Ascending aorta (tissue), 2 donors: ENCODE measurements at regions not wholly inside any gene's neighbourhood (a gene's known extent, or its start where the extent isn't known, plus 50 kb on each side); places are given as distances from the start of the nearest gene placed in this dataset.

Experiments
- DNase-seq, 2 donors: peaks; one replicate each; pipeline ENCODE4 v3.0.0-alpha.2; 2019; ENCODE audit warnings: low spot score in 2 of 2
- H3K27ac ChIP-seq, 2 donors: fragments of 200-600 bp; sonication (generic); one replicate each; pipeline ENCODE4 v1.5.1; 2016 to 2017; ENCODE audit warnings: mild to moderate bottlenecking in 1 of 2
- H3K27me3 ChIP-seq: fragments of 200-600 bp; sonication (generic); one replicate; pipeline ENCODE4 v1.5.1; 2017
- H3K36me3 ChIP-seq, 2 donors: fragments of 200-600 bp; sonication (generic); one replicate each; pipeline ENCODE4 v1.5.1; 2016
- H3K4me1 ChIP-seq, 2 donors: fragments of 200-600 bp; sonication (generic); one replicate each; pipeline ENCODE4 v1.5.1; 2016 to 2017; ENCODE audit warnings: mild to moderate bottlenecking in 1 of 2
- H3K4me3 ChIP-seq, 2 donors: fragments of 200-600 bp; sonication (generic); one replicate each; pipeline ENCODE4 v1.5.1; 2016 to 2017; ENCODE audit warnings: mild to moderate bottlenecking in 1 of 2
- H3K9me3 ChIP-seq, 2 donors: fragments of 200-600 bp; sonication (generic); one replicate each; pipeline ENCODE4 v1.5.1; 2016
- intact Hi-C: fragments of 100-400 bp; cut with DNase I; formaldehyde crosslinking; loops from one replicate; pipeline ENCODE4 v1.15.1; 2023
- TF ChIP-seq, protein P1 (sequence below), 3 experiments: fragments of 200-600 bp in 2 of 3; fragments of 450-650 bp in 1 of 3; sonication (generic) in 2 of 3; IDR thresholded peaks; one replicate each; pipeline ENCODE4 v1.5.1; 2016 to 2019; ENCODE audit warnings: antibody characterized with exemption in 3 of 3, mild to moderate bottlenecking in 1 of 3, moderate library complexity in 1 of 3

DNA sequence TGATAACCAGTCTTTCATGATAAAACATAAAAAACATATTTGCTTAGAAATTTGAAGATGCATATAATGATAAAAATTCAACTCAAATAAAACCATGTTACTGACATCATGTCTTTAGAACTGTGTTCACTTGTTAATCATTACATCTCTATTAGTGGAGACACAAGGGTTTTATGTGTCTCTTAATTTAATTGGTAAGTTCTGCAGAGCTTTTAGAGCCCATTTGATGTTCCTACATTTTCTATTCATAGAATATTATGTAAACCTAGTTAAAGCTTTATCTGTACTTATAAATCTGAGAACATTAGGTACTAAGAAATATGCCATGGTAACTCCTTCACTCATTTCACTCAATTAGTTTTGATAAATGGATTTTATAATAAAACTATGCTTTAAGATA lies 285.4 kb downstream of the SLCO4C1 start:
- TF ChIP-seq, protein P1, sequence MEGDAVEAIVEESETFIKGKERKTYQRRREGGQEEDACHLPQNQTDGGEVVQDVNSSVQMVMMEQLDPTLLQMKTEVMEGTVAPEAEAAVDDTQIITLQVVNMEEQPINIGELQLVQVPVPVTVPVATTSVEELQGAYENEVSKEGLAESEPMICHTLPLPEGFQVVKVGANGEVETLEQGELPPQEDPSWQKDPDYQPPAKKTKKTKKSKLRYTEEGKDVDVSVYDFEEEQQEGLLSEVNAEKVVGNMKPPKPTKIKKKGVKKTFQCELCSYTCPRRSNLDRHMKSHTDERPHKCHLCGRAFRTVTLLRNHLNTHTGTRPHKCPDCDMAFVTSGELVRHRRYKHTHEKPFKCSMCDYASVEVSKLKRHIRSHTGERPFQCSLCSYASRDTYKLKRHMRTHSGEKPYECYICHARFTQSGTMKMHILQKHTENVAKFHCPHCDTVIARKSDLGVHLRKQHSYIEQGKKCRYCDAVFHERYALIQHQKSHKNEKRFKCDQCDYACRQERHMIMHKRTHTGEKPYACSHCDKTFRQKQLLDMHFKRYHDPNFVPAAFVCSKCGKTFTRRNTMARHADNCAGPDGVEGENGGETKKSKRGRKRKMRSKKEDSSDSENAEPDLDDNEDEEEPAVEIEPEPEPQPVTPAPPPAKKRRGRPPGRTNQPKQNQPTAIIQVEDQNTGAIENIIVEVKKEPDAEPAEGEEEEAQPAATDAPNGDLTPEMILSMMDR (IDR thresholded peaks at IDR 0.05): no peak
- H3K4me3 ChIP-seq: no peak overlapping the region
- DNase-seq: no peak
- H3K4me1 ChIP-seq: no peaks in the 10 kb centered on the region
- H3K36me3 ChIP-seq: no peaks in the 10 kb centered on the region
- no peaks in the 10 kb centered on the region for H3K9me3 ChIP-seq
- no peak overlapping the region for H3K27ac ChIP-seq
- intact Hi-C loops: no loop called here
- no peaks in the 10 kb centered on the region for H3K27me3 ChIP-seq

DNA sequence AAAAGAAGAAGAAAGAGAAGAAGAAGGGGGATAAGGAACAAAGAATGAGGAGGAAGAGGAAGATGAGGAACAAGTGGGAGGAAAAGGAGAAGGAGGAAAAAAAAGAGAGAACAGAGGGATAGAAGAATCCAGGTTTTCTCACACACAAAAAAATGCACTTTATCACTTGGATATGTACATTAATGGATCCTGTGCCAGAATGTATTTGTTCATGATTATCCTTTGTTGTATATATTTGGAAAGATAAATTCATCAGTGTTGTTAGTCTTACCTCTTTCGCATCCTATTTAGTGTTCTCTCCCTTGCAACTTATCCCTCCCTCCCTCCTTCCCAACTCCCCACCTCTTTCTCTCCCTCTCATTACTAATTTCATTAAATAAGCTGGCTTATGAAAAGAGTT lies 298.8 kb downstream of the SLCO4C1 start:
- H3K4me3 ChIP-seq: no peak overlapping the region
- H3K27me3 ChIP-seq: no peaks in the 10 kb centered on the region
- H3K27ac ChIP-seq: no peak overlapping the region
- H3K36me3 ChIP-seq: no peaks in the 10 kb centered on the region
- intact Hi-C loops: no loop called here
- no peaks in the 10 kb centered on the region for H3K4me1 ChIP-seq
- TF ChIP-seq, protein P1 (IDR thresholded peaks at IDR 0.05): no peak
- H3K9me3 ChIP-seq: no peaks in the 10 kb centered on the region
- DNase-seq: no peak

DNA sequence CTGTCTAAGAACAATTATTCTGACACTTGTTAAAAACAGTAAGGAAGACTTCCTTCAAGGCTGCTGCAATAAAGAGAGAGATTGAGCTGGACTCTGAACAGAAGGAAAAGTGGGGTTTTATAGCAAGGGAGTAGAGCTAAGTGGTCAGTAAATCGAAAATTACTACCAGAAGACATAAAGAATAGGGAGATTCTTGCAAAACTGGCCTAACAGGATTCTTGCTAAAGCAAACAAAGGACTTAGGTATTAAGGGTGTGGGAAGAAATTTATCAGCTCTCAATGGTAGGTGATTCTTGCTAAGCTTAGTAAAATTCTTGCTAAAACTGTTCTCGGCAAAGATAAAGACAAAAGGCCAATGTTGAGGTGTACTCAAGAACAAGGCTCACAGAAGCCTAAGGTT lies 300.5 kb downstream of the SLCO4C1 start:
- DNase-seq: no peak
- Histone ChIP-seq H3K4me3 (no peak overlapping the region), H3K27me3 (no peaks in the 10 kb centered on the region), H3K4me1 (no peaks in the 10 kb centered on the region), H3K9me3 (no peaks in the 10 kb centered on the region), H3K36me3 (no peaks in the 10 kb centered on the region), H3K27ac (no peak overlapping the region)
- intact Hi-C loops: no loop called here
- TF ChIP-seq, protein P1 (IDR thresholded peaks at IDR 0.05): no peak

DNA sequence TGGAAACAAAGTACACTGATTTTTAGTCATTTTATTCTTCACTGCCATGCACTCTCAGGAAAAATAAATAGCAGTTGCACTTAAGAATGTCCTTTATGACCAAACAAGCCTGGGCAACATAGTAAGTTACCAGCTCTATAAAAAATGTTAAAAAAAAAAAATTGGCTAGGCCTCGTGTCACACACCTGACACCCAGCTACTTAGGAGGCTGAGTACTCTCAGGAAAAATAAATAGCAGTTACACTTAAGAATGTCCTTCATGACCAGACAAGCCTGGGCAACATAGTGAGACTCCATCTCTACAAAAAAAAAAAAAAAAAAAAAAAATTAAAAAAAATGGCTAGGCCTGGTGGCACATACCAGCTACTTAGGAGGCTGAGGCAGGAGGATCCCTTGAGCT lies 304.6 kb downstream of the SLCO4C1 start:
- no peak overlapping the region for H3K27ac ChIP-seq
- intact Hi-C loops: no loop called here

DNA sequence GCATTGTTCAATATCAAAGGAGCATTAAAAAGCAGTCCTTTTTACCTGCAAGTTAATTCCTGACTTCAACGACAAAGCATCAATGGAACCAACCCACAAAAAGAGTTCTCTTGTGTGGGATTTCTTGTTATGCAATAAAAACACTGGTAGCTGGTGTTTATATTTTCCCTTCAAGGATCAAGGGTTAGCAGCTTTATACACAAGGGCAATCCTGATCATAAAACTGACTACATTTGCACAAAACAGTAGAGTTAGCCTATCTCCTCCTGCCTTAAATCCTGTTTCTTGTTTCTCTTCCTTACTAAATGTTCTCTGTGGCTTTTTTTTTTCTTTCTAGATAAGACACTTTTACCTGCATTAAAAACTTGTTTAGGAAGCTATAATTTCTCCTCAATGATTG lies 306.4 kb downstream of the SLCO4C1 start:
- H3K4me1 ChIP-seq: no peaks in the 10 kb centered on the region
- no peaks in the 10 kb centered on the region for H3K36me3 ChIP-seq
- no peaks in the 10 kb centered on the region for H3K9me3 ChIP-seq
- H3K4me3 ChIP-seq: no peak overlapping the region
- no peak overlapping the region for H3K27ac ChIP-seq
- no peak for DNase-seq
- TF ChIP-seq, protein P1 (IDR thresholded peaks at IDR 0.05): no peak
- H3K27me3 ChIP-seq: no peaks in the 10 kb centered on the region
- intact Hi-C loops: no loop called here

More for the DNA sequence above, 304.6 kb downstream of the SLCO4C1 start:
- Histone ChIP-seq H3K27me3 (no peaks in the 10 kb centered on the region), H3K36me3 (no peaks in the 10 kb centered on the region), H3K4me1 (no peaks in the 10 kb centered on the region), H3K4me3 (no peak overlapping the region), H3K9me3 (no peaks in the 10 kb centered on the region)
- no peak for DNase-seq
- TF ChIP-seq, protein P1 (IDR thresholded peaks at IDR 0.05): no peak

DNA sequence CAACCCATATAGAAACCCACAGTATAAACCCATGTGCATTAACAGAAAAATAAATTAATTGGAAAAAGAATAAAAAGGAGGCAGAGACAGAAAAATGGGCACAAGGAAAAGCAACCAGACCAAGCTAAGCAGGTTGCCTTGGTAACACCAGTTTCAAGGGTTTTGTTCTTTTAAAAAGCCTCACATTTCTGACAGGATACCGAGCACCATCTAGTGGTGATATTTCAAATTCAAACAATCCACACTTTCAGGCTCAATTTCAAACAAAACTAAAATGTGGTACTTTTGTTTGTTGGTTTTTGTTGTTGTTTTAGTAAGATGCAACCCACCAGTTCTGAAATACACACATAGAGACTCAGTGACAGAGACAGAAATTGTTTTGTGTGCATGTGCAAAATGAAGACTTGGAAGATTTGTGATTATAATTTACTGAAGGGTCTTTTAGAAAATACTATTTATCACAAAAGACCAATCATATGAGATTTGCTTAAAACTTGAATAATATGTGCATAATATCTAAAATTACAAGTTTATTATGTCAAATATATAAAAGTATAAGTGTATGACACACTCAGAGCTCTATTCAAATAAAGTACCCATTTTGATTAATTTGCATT lies 318.2 kb downstream of the SLCO4C1 start:
- intact Hi-C loops: loop anchor here (5.0 kb wide), 1 partner anchor 296 kb away; no protein-coding TSS in a partner anchor
- no peak overlapping the region for H3K4me3 ChIP-seq
- H3K36me3 ChIP-seq: no peaks in the 10 kb centered on the region
- no peaks in the 10 kb centered on the region for H3K27me3 ChIP-seq
- H3K4me1 ChIP-seq: no peaks in the 10 kb centered on the region
- H3K9me3 ChIP-seq: no peaks in the 10 kb centered on the region
- TF ChIP-seq, protein P1 (IDR thresholded peaks at IDR 0.05): peak in 2 of 3 experiments; percentile 58 to 73
- DNase-seq: no peak
- no peak overlapping the region for H3K27ac ChIP-seq
